NCI-H1105 (cell line): ENCODE measurements at regions not wholly inside any gene's neighbourhood (a gene's known extent, or its start where the extent isn't known, plus 50 kb on each side); places are given as distances from the start of the nearest gene placed in this dataset.
"Not testable (repeated sequence)": the region's sequence is repeated elsewhere in the genome, so short reads cannot be mapped to it uniquely, and the experiment has no call there.

ENCODE experiments used
- DNase-seq: peaks from one replicate; lab custom pipeline; 2025; lab: John Stamatoyannopoulos, UW

GRCh38 chr1:38500891-38501290 is 358.7 kb downstream of the RRAGC start:
- DNase-seq, result no peak

DNA sequence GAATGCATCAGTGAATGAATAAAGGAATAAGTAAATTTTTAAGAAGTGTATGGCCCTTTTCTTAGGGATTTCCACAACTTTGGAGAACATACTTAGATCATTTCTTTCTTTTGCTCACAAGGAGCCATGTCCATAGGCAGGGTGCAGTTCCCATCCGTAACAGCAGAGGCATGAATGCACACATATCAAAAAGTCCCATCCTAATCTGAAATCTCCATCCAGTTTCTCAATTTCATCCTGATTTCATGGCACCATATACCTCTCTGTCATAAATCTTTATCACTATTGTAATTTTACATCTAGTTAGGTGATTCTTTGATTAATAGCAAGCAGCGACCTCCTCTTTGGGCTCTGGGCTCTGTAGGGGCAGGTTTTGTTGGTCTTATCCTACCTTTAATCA is 359.2 kb downstream of the RRAGC start:
- no peak for DNase-seq

- no peak for DNase-seq
These were observed 360.9 kb downstream of the RRAGC start for GRCh38 chr1:38498686-38499085.

DNA sequence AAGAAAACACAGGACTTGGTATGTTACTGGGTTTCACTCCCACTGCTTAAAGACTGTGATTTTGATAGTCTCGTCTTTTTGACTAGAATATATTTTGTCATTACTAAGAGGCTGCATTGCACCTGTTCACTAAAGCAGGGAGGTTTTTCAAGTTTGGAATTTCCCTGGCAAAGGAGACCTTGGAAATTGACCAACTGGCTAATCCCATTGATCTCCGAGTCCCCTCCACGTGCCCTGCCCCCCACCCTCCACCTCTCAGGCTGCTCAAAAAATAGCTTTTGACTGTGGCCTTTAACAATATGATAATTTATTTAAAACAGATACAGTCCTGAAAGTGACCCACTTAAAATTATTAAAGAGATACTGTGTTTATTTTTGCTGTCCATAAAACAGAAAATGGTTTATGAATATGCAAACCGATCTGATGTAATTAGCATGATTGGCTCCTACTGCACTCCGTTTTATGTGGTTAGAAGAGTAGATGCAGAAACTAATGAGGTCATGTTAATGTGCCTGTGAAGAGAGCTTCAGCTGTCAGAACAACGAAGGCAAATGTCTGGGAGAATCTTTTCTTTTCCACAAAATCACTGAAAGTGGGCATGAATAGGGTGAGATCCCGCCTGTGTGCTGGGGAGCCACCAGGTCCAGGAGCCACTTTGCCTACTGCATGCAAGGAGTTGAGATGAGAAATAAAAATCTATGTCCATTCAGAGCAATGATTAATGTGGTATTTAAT is 361.5 kb downstream of the RRAGC start:
- DNase-seq, result no peak

GRCh38 chr1:38493306-38493705 is 366.3 kb downstream of the RRAGC start:
- DNase-seq, result not testable (repeated sequence)

DNA sequence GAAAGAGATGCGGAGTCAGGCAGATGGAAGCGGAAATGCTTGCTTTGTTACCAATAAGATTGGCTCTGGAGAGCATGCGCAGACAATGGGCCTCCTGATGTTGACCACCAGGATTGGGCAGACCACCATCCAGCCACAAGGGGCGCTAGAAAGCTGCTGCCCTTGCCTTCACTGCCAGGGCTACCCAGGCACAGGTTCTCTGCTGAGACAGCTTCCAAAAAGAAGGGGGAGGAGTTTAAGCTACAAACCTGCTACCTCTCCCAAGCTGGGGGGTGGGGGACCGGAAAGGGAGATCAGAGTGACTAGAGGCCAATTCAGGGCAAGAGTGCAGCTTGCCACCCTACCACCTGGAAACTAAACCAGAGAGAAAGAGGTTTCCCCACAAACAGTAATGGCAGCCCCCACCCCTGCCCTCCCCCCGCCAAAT is 369.7 kb downstream of the RRAGC start:
- DNase-seq, result no peak

GRCh38 chr1:38488162-38488898 is 371.2 kb downstream of the RRAGC start:
- no peak for DNase-seq

- no peak for DNase-seq
These were observed 372.2 kb downstream of the RRAGC start for GRCh38 chr1:38487396-38487795.

DNA sequence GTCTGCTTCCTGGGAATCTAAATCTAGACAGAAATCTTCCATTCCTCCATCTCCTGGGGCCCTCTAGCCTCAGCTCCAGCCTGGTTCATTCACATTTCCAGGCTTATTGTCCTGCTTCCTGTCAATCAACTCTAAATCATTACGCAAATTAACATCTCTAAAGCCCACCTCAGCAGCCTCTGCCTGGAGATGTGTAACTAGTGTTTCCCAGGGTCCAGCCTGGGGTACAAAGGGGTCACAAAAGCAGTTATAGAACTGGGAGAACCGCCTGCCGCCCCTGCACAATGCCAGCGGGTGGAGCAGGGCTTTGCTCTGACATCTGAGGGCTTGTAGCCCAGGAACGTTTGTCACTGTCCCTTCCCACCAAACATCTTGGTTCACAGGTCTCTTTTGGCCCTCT is 373.5 kb downstream of the RRAGC start:
- no peak for DNase-seq

GRCh38 chr1:38481871-38482826 is 377.4 kb downstream of the RRAGC start:
- DNase-seq, result no peak

DNA sequence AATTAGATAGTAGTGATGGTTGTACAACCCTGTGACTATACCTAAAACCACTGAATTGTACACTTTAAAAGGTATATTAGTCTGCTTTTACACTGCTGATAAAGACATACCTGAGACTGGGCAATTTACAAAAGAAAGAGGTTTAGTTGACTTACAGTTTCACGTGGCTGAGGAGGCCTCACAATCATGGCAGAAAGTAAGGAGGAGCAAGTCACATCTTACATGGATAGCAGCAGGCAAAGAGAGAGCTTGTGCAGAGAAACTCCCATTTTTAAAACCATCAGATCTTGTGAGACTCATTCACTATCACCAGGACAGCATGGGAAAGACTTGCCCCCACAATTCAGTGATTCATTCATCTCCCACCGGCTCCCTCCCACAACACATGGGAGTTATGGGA is 379.9 kb downstream of the RRAGC start:
- not testable (repeated sequence) for DNase-seq

DNA sequence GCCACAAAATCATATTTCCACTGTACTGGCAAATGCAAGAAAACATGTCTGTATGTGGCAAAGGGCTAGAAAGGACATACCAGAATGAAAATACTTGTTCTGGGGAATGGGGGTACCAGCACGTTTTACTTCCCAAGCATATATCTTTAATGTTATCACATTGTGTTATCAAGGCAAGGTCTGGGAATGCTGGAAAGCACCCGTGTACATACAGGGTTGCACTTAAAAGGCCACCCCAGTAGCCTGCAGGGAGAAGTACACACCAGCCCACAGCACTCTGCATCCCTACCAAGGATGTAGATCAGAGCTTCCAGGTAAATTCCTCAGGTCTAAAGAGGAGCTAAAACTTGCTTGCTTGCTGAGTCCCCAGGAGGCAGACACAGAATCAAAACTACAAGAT is 381.8 kb downstream of the RRAGC start:
- no peak for DNase-seq

- no peak for DNase-seq
These were observed 382.8 kb downstream of the RRAGC start for GRCh38 chr1:38476850-38477178.

DNA sequence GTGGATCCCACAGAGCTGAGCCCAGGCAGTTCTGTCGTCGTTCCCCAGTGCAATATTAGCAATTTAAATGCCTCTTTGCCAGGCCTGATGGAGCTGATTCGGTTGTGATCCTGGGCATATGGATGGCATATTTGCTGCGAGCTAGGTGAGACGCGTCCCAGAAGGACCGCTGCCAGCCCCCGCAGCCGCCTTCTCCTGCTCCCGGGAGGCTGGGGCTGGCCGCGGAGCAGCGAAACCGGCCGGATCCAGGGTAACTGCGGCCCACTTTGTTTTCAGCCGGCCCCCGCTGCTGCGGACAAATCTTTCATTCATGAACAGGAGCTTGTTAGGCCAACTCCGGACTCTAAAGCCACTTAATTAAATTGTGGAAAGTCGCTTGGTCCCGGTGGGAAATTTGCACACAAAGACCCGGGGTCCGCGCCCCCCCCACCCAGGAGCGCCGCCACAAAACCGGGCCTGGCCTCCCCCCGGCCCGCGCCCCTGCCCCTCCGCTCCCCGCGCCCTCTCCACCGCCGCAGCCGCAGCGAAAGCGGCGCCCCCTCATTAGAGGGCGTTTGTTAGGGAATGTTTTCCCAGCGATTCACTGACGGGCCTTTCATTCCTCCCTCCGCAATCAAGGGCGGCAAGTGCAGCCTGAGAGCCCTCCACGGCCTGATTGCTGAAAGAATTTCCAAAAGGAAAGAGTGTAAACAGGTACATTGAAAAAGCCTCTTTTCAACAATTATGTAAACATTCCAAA is 383.3 kb downstream of the RRAGC start:
- no peak for DNase-seq

GRCh38 chr1:38475624-38476005 is 384.0 kb downstream of the RRAGC start:
- no peak for DNase-seq

GRCh38 chr1:38474738-38475623 is 384.6 kb downstream of the RRAGC start:
- DNase-seq, result no peak

- no peak for DNase-seq
These were observed 393.1 kb downstream of the RRAGC start for GRCh38 chr1:38466487-38466886.

DNA sequence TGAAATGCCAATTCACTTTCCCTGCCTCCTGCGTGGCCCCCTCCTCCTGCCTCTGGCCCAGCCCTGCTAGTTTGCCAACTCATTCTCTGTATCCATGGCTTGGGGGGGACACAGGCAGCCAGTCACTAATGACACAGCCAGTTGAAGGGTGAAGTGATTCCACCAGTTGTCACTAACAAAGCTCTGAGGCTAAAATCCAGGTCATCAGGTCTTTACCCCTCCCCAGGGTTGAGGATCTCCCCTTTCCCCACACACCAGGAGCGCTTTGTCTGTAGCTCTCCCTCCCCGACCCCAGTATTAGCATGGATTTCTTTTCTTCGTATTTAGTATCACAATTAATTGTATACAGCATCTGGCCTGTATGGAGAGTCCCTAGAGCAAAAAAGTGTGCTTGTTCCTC is 394.1 kb downstream of the RRAGC start:
- DNase-seq, result no peak

DNA sequence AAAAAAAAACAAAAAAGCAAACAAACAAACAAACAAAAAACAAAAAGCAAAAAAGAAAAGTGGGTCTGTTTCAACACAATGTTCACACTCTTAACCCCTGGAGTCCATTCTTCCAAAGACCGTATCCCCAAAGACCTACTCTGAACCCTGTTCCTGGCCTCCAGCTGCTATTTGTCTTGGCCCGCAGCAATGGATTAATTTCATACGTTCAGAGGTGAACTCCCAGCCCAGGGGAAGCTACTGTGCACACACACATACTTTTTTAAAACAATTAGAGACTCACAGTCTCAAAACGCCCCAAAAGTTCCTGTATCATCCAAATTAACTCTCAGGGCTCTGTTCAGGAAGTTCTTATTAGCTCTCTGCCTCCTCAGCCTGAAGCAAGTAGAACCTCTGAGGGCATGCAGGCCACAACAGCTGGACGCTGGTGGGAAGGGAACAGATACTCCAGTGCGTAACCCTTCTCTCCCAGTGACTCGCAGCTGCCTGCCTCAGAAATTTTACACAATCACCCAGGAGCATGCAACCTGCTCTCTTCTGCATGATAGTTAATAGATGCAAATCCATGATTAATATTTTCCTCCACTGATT is 395.4 kb downstream of the RRAGC start:
- no peak for DNase-seq

DNA sequence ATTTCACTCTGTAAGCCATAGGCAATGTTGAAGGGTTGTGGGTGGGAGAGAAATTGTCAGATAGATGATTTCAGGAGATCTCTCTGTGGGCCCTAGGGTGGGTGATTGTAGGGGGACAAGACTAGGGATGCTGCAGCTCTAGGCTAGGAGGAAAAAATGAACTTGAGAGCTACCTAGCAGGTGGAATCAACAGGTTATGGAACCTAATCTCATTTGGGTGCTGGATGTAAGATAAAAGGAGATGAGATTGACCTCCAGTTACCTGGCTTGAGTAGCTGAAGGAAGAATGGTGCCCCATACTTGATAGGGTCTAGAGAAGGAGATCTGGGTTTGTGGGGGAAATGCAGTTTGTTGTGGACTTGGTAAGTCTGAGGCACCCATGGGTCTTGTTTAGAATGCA is 396.5 kb downstream of the RRAGC start:
- DNase-seq, result no peak

GRCh38 chr1:38456531-38456876 is 403.1 kb downstream of the RRAGC start:
- no peak for DNase-seq
